ENCODE measurements at regions not wholly inside any gene's neighbourhood (a gene's known extent, or its start where the extent isn't known, plus 50 kb on each side); places are given as distances from the start of the nearest gene placed in this dataset.

DNA sequence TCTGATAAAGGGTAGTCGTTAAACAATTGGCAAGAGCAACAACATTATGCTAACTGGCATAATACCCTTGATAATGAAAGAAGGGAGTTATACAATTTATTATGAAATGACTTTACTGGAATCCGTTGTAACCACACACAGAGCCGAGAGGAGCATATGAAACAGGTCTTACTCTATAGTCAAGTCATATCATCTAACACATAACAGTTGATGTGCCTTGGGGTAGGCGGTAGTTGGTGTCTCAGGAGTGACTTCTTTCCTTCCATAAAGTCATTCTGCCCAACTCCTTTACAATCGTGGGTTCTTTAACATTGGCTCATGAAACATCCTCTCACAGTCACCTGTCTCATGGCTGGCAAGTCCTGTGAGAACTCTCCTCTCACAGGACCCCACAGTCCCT lies 225.2 kb downstream of the LTN1 start:
- no peak for TF ChIP-seq EZH2 (IDR thresholded peaks at IDR 0.05; ENCODE audit: insufficient read depth, poor library complexity, severe bottlenecking)
- no peak for TF ChIP-seq EZH2phosphoT487 (IDR thresholded peaks at IDR 0.05; ENCODE audit: insufficient read depth, low read depth)

All from GM23248 (cell line).